ENCODE measurements at regions not wholly inside any gene's neighbourhood (a gene's known extent, or its start where the extent isn't known, plus 50 kb on each side); places are given as distances from the start of the nearest gene placed in this dataset.
"Not testable (repeated sequence)": the region's sequence is repeated elsewhere in the genome, so short reads cannot be mapped to it uniquely, and the experiment has no call there.

GRCh38 chr12:12009749-12010276 lies 60.9 kb upstream of the BCL2L14 start:
- H3K4me3 ChIP-seq (ENCODE audit: low read length), result peak overlapping the region; percentile 32
- DNase-seq (ENCODE audit: low read depth, low spot score), result not testable (repeated sequence)

GRCh38 chr12:12010277-12011039 lies 60.3 kb upstream of the BCL2L14 start:
- DNase-seq (ENCODE audit: low read depth, low spot score), result peak; percentile 96
- H3K4me3 ChIP-seq (ENCODE audit: low read length), result peak overlapping the region; percentile 32

GRCh38 chr12:12011880-12012260 lies 58.9 kb upstream of the BCL2L14 start:
- DNase-seq (ENCODE audit: low read depth, low spot score), result no peak

GRCh38 chr12:12015073-12015685 lies 55.6 kb upstream of the BCL2L14 start:
- H3K4me3 ChIP-seq (ENCODE audit: low read length), result no peak overlapping the region
- DNase-seq (ENCODE audit: low read depth, low spot score), result no peak

More at GRCh38 chr12:12011880-12012260, 58.9 kb upstream of the BCL2L14 start:
- no peak overlapping the region for H3K4me3 ChIP-seq (ENCODE audit: low read length)

- DNase-seq (ENCODE audit: low read depth, low spot score), result peak; percentile 71
- H3K4me3 ChIP-seq (ENCODE audit: low read length), result peak overlapping the region; percentile 8; the same call in 1 of the 2 replicates
Observed at GRCh38 chr12:12016284-12017100, 54.2 kb upstream of the BCL2L14 start.

- peak; percentile 76 for DNase-seq (ENCODE audit: low read depth, low spot score)
- H3K4me3 ChIP-seq (ENCODE audit: low read length), result 0 out of 2 replicates have a peak overlapping the region, but pooled peaks have one; percentile 8
Observed at GRCh38 chr12:12017135-12017581, 53.6 kb upstream of the BCL2L14 start.

- no peak overlapping the region for H3K4me3 ChIP-seq (ENCODE audit: low read length)
- DNase-seq (ENCODE audit: low read depth, low spot score), result peak; percentile 52
Observed at GRCh38 chr12:12017798-12018197, 52.9 kb upstream of the BCL2L14 start.

- H3K4me3 ChIP-seq (ENCODE audit: low read length), result no peak overlapping the region
- no peak for DNase-seq (ENCODE audit: low read depth, low spot score)
Observed at GRCh38 chr12:12018454-12018853, 52.3 kb upstream of the BCL2L14 start.

- DNase-seq (ENCODE audit: low read depth, low spot score), result no peak
Observed at GRCh38 chr12:12019881-12020280, 50.9 kb upstream of the BCL2L14 start.

GRCh38 chr12:12020762-12021161 lies 50.0 kb upstream of the BCL2L14 start:
- no peak overlapping the region for H3K4me3 ChIP-seq (ENCODE audit: low read length)
- DNase-seq (ENCODE audit: low read depth, low spot score), result no peak

More at GRCh38 chr12:12019881-12020280, 50.9 kb upstream of the BCL2L14 start:
- H3K4me3 ChIP-seq (ENCODE audit: low read length), result no peak overlapping the region
